ENCODE measurements at regions not wholly inside any gene's neighbourhood (a gene's known extent, or its start where the extent isn't known, plus 50 kb on each side); places are given as distances from the start of the nearest gene placed in this dataset.

DNA sequence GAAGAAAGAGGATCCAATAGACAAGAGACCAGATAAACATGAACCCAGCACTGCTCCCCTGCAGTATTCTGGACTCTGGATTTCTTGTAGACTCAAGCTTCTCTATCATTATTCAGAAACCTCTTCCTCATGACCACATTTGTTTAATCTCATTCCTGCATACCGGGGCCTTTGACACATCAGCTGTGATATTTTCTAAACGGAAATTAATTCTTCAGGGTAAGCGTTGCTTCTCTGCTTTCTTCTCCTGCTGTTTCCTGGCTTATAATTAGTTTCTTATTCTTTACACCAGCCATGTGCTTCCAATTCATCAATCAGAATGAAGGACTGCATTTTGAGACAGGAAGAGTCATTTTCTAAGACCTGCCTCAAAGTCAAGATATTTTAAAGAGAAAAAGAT is 54.2 kb upstream of the TARP start (continued):
- TF ChIP-seq, protein P1, sequence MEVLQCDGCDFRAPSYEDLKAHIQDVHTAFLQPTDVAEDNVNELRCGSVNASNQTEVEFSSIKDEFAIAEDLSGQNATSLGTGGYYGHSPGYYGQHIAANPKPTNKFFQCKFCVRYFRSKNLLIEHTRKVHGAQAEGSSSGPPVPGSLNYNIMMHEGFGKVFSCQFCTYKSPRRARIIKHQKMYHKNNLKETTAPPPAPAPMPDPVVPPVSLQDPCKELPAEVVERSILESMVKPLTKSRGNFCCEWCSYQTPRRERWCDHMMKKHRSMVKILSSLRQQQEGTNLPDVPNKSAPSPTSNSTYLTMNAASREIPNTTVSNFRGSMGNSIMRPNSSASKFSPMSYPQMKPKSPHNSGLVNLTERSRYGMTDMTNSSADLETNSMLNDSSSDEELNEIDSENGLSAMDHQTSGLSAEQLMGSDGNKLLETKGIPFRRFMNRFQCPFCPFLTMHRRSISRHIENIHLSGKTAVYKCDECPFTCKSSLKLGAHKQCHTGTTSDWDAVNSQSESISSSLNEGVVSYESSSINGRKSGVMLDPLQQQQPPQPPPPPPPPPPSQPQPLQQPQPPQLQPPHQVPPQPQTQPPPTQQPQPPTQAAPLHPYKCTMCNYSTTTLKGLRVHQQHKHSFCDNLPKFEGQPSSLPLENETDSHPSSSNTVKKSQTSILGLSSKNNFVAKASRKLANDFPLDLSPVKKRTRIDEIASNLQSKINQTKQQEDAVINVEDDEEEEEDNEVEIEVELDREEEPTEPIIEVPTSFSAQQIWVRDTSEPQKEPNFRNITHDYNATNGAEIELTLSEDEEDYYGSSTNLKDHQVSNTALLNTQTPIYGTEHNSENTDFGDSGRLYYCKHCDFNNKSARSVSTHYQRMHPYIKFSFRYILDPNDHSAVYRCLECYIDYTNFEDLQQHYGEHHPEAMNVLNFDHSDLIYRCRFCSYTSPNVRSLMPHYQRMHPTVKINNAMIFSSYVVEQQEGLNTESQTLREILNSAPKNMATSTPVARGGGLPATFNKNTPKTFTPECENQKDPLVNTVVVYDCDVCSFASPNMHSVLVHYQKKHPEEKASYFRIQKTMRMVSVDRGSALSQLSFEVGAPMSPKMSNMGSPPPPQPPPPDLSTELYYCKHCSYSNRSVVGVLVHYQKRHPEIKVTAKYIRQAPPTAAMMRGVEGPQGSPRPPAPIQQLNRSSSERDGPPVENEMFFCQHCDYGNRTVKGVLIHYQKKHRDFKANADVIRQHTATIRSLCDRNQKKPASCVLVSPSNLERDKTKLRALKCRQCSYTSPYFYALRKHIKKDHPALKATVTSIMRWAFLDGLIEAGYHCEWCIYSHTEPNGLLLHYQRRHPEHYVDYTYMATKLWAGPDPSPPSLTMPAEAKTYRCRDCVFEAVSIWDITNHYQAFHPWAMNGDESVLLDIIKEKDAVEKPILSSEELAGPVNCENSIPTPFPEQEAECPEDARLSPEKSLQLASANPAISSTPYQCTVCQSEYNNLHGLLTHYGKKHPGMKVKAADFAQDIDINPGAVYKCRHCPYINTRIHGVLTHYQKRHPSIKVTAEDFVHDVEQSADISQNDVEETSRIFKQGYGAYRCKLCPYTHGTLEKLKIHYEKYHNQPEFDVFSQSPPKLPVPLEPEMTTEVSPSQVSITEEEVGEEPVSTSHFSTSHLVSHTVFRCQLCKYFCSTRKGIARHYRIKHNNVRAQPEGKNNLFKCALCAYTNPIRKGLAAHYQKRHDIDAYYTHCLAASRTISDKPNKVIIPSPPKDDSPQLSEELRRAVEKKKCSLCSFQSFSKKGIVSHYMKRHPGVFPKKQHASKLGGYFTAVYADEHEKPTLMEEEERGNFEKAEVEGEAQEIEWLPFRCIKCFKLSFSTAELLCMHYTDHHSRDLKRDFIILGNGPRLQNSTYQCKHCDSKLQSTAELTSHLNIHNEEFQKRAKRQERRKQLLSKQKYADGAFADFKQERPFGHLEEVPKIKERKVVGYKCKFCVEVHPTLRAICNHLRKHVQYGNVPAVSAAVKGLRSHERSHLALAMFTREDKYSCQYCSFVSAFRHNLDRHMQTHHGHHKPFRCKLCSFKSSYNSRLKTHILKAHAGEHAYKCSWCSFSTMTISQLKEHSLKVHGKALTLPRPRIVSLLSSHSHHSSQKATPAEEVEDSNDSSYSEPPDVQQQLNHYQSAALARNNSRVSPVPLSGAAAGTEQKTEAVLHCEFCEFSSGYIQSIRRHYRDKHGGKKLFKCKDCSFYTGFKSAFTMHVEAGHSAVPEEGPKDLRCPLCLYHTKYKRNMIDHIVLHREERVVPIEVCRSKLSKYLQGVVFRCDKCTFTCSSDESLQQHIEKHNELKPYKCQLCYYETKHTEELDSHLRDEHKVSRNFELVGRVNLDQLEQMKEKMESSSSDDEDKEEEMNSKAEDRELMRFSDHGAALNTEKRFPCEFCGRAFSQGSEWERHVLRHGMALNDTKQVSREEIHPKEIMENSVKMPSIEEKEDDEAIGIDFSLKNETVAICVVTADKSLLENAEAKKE (CRISPR knock-in tag; IDR thresholded peaks at IDR 0.05): no peak
- TF ChIP-seq STAT1 (IDR thresholded peaks at IDR 0.05; ENCODE audit: unreplicated experiment) (no peak), REST (IDR thresholded peaks at IDR 0.05; ENCODE audit: unreplicated experiment) (no peak), CREB1 (CRISPR knock-in tag; IDR thresholded peaks at IDR 0.05; ENCODE audit: low read depth) (no peak), EZH2phosphoT487 (IDR thresholded peaks at IDR 0.05; ENCODE audit: unreplicated experiment) (no peak)
- TF ChIP-seq, protein P2, sequence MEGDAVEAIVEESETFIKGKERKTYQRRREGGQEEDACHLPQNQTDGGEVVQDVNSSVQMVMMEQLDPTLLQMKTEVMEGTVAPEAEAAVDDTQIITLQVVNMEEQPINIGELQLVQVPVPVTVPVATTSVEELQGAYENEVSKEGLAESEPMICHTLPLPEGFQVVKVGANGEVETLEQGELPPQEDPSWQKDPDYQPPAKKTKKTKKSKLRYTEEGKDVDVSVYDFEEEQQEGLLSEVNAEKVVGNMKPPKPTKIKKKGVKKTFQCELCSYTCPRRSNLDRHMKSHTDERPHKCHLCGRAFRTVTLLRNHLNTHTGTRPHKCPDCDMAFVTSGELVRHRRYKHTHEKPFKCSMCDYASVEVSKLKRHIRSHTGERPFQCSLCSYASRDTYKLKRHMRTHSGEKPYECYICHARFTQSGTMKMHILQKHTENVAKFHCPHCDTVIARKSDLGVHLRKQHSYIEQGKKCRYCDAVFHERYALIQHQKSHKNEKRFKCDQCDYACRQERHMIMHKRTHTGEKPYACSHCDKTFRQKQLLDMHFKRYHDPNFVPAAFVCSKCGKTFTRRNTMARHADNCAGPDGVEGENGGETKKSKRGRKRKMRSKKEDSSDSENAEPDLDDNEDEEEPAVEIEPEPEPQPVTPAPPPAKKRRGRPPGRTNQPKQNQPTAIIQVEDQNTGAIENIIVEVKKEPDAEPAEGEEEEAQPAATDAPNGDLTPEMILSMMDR (conservative IDR thresholded peaks at IDR 0.05; ENCODE audit: low read depth in 2 of 2): no peak
